NCI-H2081 treated with DMSO at 0.1 percent for 48 hours (cell line): ENCODE measurements at regions not wholly inside any gene's neighbourhood (a gene's known extent, or its start where the extent isn't known, plus 50 kb on each side); places are given as distances from the start of the nearest gene placed in this dataset.
"Not testable (repeated sequence)": the region's sequence is repeated elsewhere in the genome, so short reads cannot be mapped to it uniquely, and the experiment has no call there.

Source experiments
- DNase-seq: peaks from one replicate; lab custom pipeline; 2025; lab: John Stamatoyannopoulos, UW

GRCh38 chr22:22717664-22718063, 73.2 kb downstream of the GGTLC2 start:
- no peak for DNase-seq

GRCh38 chr22:22720201-22720723, 75.8 kb downstream of the GGTLC2 start:
- no peak for DNase-seq

GRCh38 chr22:22720724-22721261, 76.4 kb downstream of the GGTLC2 start:
- no peak for DNase-seq

GRCh38 chr22:22721681-22722354, 77.4 kb downstream of the GGTLC2 start:
- DNase-seq: no peak

DNA sequence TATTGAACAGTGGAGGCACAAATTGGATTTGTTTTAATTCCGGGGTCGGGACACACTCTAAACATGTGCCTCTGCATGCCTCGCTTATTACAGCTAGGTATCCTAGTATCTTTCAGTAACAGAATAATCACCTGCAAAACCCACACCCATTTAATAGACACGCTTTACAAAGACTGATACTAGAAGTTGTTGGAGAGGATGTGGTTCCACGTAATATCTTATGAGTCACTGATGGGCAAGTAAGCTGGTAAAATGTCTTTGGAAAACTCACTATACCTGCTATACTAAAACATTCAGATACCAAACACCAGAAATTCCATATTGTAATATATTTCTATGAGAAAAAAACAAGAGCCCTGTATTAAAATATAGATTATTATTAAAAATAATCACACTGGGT, 84.0 kb downstream of the GGTLC2 start:
- DNase-seq: no peak

DNA sequence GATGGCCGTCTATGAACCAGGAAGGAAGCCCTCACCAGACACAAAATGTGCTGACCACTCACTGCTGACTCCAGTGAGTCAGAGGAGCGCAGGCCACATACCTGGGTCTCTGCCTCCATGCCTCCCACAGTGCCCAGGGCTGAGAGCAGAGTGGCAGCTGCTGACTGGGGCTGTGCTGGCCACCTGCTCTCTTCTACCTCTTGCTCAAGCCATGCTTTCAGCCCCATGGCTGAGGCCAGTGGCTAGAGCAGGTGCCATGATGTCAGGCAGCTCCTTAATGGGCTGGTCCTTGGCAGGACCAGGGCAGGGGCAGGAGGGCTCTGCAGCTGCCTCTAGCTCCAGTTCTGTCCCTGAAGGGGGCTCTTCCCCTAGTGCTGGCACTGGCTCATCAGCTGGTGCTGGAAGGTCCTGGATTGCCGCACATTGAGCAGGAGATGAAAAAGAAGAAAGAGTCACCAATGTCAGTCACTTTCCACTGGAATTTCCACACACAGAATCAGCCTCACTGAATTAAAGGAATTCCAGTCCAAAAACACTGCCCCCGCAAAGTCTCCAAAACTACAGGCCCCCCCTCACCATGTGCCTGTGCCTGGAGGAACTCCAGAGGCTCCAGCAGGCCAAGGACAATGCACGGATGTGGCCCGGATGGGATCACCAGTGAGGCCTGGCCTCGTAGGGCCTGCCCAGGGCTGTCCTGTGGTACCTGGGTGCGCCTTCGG, 86.4 kb downstream of the GGTLC2 start:
- no peak for DNase-seq

DNA sequence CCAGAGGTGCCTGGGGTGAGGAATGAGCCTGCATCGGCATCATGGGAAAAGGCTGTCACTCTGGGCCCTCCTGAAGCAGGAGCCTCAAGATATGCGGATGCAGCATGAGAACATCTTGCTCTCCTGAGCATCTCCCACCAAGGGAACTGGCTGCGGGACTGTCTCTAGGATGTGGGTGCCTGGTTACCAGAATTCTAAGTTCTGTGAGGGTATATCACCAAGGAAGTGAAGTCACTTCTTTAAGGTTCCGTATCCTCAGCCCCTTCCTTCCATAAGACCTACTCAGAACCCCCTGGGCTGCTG, 86.9 kb downstream of the GGTLC2 start:
- DNase-seq: no peak

- DNase-seq: not testable (repeated sequence)
These were observed 88.6 kb downstream of the GGTLC2 start for GRCh38 chr22:22733006-22733405.

DNA sequence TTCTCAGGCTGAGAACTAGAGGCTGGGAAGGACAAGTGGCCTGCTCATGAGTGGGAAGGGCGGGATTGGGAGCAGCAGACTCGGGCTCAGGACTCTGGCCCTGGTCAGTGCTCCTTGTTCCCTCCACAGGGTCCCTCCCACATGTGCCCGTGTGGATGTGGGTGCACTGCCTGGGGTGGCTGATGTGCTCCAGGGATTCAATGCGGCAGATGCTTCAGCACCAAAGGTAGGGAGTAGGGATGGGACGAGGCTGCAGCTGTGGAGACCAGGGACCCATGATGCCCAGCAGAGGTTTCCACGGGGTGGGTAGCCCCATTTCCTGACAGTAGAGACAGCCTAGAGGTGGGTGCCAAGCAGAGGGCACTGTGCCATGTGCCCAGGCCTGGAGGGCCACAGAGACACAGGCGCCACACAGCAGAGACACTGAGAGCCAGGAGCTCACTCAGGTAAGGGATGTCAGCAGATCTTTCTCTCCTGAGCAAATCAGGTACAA, 89.5 kb downstream of the GGTLC2 start:
- DNase-seq: no peak

DNA sequence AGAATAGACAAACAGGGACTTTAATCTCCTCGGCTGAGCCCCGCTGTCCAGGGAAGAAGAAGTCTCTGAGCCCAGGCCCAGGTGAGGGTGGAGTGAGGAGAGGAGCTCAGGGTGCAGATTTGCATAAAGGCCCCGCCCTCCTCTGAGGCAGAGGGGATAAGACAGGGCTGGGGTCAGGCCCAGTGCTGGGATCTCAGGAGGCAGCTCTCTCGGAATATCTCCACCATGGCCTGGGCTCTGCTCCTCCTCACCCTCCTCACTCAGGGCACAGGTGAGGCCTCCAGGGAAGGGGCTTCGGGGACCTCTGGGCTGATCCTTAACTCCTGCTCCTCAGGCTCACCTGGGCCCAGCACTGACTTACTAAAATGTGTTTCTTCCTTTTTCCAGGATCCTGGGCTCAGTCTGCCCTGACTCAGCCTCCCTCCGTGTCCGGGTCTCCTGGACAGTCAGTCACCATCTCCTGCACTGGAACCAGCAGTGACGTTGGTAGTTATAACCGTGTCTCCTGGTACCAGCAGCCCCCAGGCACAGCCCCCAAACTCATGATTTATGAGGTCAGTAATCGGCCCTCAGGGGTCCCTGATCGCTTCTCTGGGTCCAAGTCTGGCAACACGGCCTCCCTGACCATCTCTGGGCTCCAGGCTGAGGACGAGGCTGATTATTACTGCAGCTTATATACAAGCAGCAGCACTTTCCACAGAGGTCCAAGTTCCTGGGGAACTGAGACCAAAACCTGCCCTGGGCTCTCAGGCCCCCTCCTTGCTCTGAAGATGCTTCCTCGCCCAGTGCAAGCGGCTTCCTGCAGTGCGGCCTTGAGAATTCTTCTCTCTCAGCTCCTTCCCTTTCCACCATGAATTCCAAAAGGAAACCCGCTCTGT, 90.2 kb downstream of the GGTLC2 start:
- DNase-seq: not testable (repeated sequence)

- DNase-seq: not testable (repeated sequence)
These were observed 90.9 kb downstream of the GGTLC2 start for GRCh38 chr22:22735276-22735675.

GRCh38 chr22:22735695-22736611, 91.5 kb downstream of the GGTLC2 start:
- DNase-seq: no peak

- DNase-seq: no peak
These were observed 93.2 kb downstream of the GGTLC2 start for GRCh38 chr22:22737590-22737989.

GRCh38 chr22:22738959-22739585, 94.7 kb downstream of the GGTLC2 start:
- DNase-seq: no peak

DNA sequence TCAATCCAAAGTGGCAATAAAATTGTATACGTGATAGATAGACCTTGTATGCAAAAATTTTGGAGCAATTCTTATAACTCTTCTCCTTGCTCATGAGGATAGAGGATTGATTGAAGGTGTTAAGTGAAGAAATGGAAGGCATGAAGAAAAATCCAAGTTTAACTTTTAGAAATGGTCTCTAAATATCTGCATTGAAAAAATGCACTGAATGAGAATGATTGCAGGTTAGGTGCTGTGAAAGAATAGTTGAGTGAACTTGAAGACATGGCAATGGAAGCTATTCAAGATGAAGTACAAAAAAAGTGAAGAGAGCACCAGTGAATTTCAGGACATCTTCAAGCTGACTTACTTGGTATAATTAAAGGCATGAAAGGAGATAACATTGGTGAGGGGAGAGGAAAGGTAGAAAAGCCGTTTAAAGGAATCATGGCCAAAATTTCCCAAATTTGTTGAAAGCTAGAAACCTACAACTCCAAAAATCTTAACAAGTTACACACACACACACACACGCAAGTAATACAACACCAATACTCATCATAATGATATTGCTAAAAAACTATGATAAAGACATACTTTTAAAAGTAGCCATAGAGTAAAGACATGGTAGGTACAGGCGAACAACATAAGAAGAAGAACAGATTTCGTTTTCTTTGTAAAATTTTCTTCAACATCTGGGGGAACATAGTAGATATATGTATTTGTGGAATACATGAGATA, 96.3 kb downstream of the GGTLC2 start:
- DNase-seq: no peak

GRCh38 chr22:22741843-22742242, 97.4 kb downstream of the GGTLC2 start:
- no peak for DNase-seq

GRCh38 chr22:22742641-22743040, 98.2 kb downstream of the GGTLC2 start:
- DNase-seq: no peak

DNA sequence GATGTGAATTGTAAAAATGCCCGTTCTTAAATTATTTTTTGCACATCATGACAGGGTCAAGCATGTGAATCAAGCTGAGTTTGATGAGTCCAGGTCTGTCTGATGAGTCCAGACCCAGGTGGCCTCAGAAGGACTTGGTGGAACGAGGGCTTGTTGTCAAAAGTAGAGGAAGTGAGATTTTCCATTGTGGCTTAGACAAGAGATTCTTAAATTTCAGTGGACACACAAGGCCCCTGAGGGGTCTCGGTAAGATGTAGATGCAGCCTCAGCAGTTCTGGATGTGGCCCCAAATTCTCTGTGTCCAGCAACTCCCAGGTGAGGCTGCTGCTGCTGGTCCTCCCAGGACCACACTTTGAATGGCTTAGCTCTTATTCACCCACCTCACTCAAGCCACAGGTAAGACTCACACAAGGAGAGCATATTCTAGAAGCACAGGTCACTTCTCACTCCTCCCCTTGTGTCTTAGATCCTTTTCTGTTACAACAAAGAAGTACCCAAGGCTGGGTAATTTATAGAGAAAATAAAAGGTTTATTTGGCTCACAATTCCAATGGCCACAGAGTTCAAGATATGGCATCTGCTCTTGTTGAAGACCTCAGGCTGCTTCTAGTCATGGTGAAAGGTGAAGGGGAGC, 98.8 kb downstream of the GGTLC2 start:
- DNase-seq: no peak

DNA sequence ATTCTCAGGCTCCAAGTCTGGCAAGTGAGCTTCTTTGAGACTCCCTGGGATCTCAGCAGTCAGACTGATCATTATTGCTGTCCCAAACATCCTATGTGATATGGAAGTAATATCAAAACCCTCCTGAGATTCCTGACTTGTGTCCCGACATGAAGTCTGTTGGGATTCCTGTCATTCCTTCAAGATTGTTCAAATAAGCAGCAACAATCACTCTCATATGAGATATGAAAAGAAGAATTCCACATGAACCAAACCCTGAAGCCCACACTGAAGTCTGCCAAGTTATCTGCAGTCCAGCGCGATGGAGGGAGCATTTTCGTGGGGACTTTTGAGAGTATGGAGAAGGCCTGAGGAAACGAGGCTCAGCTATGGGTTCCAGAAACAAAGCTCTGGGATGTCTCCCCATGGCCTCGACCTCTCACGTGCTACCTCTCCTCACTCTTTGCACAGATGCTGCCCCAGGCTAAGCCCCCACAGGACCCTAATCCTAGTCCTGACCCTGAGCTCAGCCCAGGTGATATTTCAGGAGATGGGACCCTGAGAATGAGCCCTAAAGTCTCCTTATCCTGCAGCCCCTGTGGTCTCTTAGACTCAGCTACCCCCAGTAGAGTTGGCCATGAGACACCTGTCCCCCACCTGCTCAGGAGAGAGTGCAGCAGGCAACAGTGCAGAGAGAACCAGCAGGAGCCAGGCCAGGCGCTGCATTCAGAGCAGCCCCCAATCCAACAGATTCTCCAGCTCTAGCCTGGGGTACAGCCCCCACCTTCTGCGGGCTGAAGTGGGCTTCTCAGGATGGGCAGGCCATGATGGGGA, 100.2 kb downstream of the GGTLC2 start:
- no peak for DNase-seq
